GM23248 (cell line): ENCODE measurements at regions not wholly inside any gene's neighbourhood (a gene's known extent, or its start where the extent isn't known, plus 50 kb on each side); places are given as distances from the start of the nearest gene placed in this dataset.
A peak's percentile ranks its signal among the peaks of the same experiment; 100 is the strongest.
"Not testable (repeated sequence)": the region's sequence is repeated elsewhere in the genome, so short reads cannot be mapped to it uniquely, and the experiment has no call there.

Experiments
- DNase-seq: peaks from one replicate; pipeline ENCODE4 v3.0.0-alpha.2; 2015
- H2AFZ ChIP-seq: fragments of 200-600 bp; sonication (generic); 2 replicates; pipeline ENCODE4 v1.6.1; 2016; ENCODE audit warnings: antibody characterized with exemption
- H3F3A ChIP-seq: fragments of 200-600 bp; sonication (generic); 2 replicates; pipeline ENCODE4 v1.6.1; 2016; ENCODE audit warnings: mild to moderate bottlenecking, antibody characterized with exemption, mixed run types; ENCODE audit not compliant: insufficient read depth
- H3K27ac ChIP-seq: fragments of 200-600 bp; sonication (generic); 2 replicates; pipeline ENCODE4 v1.5.1; 2016; ENCODE audit warnings: mild to moderate bottlenecking
- H3K27me3 ChIP-seq: fragments of 200-600 bp; sonication (generic); replicated peaks from 2 replicates; pipeline ENCODE4 v1.6.1; 2016; ENCODE audit warnings: mild to moderate bottlenecking; ENCODE audit not compliant: insufficient read depth
- H3K36me3 ChIP-seq: fragments of 200-600 bp; sonication (generic); 2 replicates; pipeline ENCODE4 v1.6.1; 2016; ENCODE audit warnings: low read depth, mild to moderate bottlenecking
- H3K4me1 ChIP-seq: fragments of 200-600 bp; sonication (generic); 2 replicates; pipeline ENCODE4 v1.6.1; 2016; ENCODE audit warnings: mild to moderate bottlenecking; ENCODE audit not compliant: insufficient read depth
- H3K4me2 ChIP-seq: fragments of 200-600 bp; sonication (generic); one replicate; pipeline ENCODE4 v1.6.1; 2016; ENCODE audit warnings: mild to moderate bottlenecking; ENCODE audit not compliant: unreplicated experiment
- H3K4me3 ChIP-seq: fragments of 200-600 bp; sonication (generic); 2 replicates; pipeline ENCODE4 v1.5.1; 2016; ENCODE audit warnings: mild to moderate bottlenecking
- H3K79me2 ChIP-seq: fragments of 200-600 bp; sonication (generic); 2 replicates; pipeline ENCODE4 v1.6.1; 2016; ENCODE audit warnings: mild to moderate bottlenecking; ENCODE audit not compliant: insufficient read depth
- H3K9ac ChIP-seq: fragments of 200-600 bp; sonication (generic); 2 replicates; pipeline ENCODE4 v1.6.1; 2016; ENCODE audit warnings: mild to moderate bottlenecking
- H3K9me2 ChIP-seq: fragments of 200-600 bp; sonication (generic); 2 replicates; pipeline ENCODE4 v1.6.1; 2016; ENCODE audit warnings: mixed run types, mild to moderate bottlenecking, moderate library complexity; ENCODE audit not compliant: insufficient read depth
- H3K9me3 ChIP-seq: fragments of 200-600 bp; sonication (generic); one replicate; pipeline ENCODE4 v1.6.1; 2017; ENCODE audit warnings: low read depth
- H4K20me1 ChIP-seq: fragments of 200-600 bp; sonication (generic); 2 replicates; pipeline ENCODE4 v1.6.0; 2016; ENCODE audit not compliant: insufficient read depth
- EZH2 ChIP-seq: fragments of 200-600 bp; sonication (generic); IDR thresholded peaks from 2 replicates; pipeline ENCODE4 v1.6.1; 2018; ENCODE audit warnings: antibody characterized with exemption, mild to moderate bottlenecking; ENCODE audit not compliant: insufficient read depth, poor library complexity, severe bottlenecking
- EZH2phosphoT487 ChIP-seq: fragments of 200-600 bp; sonication (generic); IDR thresholded peaks from 2 replicates; pipeline ENCODE4 v1.6.1; 2018; ENCODE audit warnings: antibody characterized with exemption, moderate library complexity, mild to moderate bottlenecking, low read depth; ENCODE audit not compliant: insufficient read depth
- WGBS, 2 experiments: methylation state at CpG; one replicate each; pipeline ENCODE4 v1.1.6; 2015 to 2017; ENCODE audit warnings: low lambda C conversion rate in 2 of 2, low coverage in 1 of 2; ENCODE audit errors: missing lambda C conversion rate in 2 of 2; 5-methylcytosine and 5-hydroxymethylcytosine counted together
- in situ Hi-C: fragments of 300-500 bp; cut with MboI; formaldehyde crosslinking; loops from 2 replicates; pipeline ENCODE4 v1.15.0; 2020

- DNase-seq = no peak
- Histone ChIP-seq H3K36me3 (no peaks in the 10 kb centered on the region), H3K9ac (no peak overlapping the region), H3F3A (no peaks in the 10 kb centered on the region), H3K79me2 (no peaks in the 10 kb centered on the region), H3K9me2 (no peaks in the 10 kb centered on the region), H3K4me1 (no peaks in the 10 kb centered on the region), H3K27ac (no peak overlapping the region), H3K9me3 (no peaks in the 10 kb centered on the region), H4K20me1 (no peaks in the 10 kb centered on the region), H2AFZ (no peak overlapping the region), H3K4me3 (no peak overlapping the region), H3K27me3 (peaks cover 8% of the 10 kb centered on the region; the same call in 1 of the 2 replicates), H3K4me2 (no peak overlapping the region)
- in situ Hi-C loops = no loop called here
- TF ChIP-seq EZH2phosphoT487 (no peak), EZH2 (no peak)
- 60 to 64% methylated on average over 3 of the region's 3 CpGs for WGBS, 2 experiments
Observed at GRCh38 chr5:125452991-125453390, 706.6 kb upstream of the ZNF608 start.

- no peaks in the 10 kb centered on the region for H3K36me3 ChIP-seq
- no peaks in the 10 kb centered on the region for H3K79me2 ChIP-seq
- 74 to 92% methylated on average over 1 of the region's 1 CpG for WGBS, 2 experiments
- no peaks in the 10 kb centered on the region for H3K9me2 ChIP-seq
- H3K4me2 ChIP-seq = no peak overlapping the region
- H3K27ac ChIP-seq = no peak overlapping the region
- DNase-seq = peak; percentile 9
- no peaks in the 10 kb centered on the region for H3K9me3 ChIP-seq
- no peaks in the 10 kb centered on the region for H4K20me1 ChIP-seq
- H3K4me1 ChIP-seq = no peaks in the 10 kb centered on the region
- in situ Hi-C loops = no loop called here
- no peak overlapping the region for H3K4me3 ChIP-seq
- no peaks in the 10 kb centered on the region for H3F3A ChIP-seq
- H2AFZ ChIP-seq = no peak overlapping the region
- TF ChIP-seq EZH2phosphoT487 (no peak), EZH2 (no peak)
- H3K27me3 ChIP-seq = peaks cover under 1% of the 10 kb centered on the region; the same call in 1 of the 2 replicates
- no peak overlapping the region for H3K9ac ChIP-seq
Observed at GRCh38 chr5:125455041-125455440, 708.6 kb upstream of the ZNF608 start.

DNA sequence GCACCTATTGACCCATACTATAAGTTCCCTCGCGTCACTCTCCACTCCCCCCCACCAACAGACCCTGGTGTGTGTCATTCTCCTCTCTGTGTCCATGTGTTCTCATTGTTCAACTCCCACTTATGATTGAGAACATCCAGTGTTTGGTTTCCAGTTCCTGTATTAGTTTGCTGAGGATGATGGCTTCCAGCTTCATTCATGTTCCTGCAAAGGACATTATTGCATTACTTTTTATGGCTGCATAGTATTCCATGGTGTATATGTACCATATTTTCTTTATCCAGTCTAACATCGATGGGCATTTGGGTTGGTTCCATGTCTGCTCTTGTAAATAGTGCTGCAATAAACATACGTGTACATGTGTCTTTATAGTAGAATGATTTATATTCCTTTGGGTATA, 709.6 kb upstream of the ZNF608 start:
- WGBS, 2 experiments = 73 to 79% methylated on average over 4 of the region's 4 CpGs
- H3K36me3 ChIP-seq, H3F3A ChIP-seq, H3K27me3 ChIP-seq, H3K9me3 ChIP-seq, in situ Hi-C loops, H4K20me1 ChIP-seq, H3K27ac ChIP-seq, H3K4me2 ChIP-seq, DNase-seq, H3K79me2 ChIP-seq, H2AFZ ChIP-seq, H3K9me2 ChIP-seq, H3K4me1 ChIP-seq, H3K9ac ChIP-seq, H3K4me3 ChIP-seq: not testable (repeated sequence)

GRCh38 chr5:125457617-125458016, 711.2 kb upstream of the ZNF608 start:
- no peaks in the 10 kb centered on the region for H3F3A ChIP-seq
- no peaks in the 10 kb centered on the region for H3K9me3 ChIP-seq
- no peak overlapping the region for H2AFZ ChIP-seq
- TF ChIP-seq EZH2phosphoT487 (no peak), EZH2 (no peak)
- WGBS, 2 experiments = 69 to 70% methylated on average over 4 of the region's 4 CpGs
- no peak overlapping the region for H3K9ac ChIP-seq
- H3K9me2 ChIP-seq = no peaks in the 10 kb centered on the region
- in situ Hi-C loops = no loop called here
- H3K79me2 ChIP-seq = no peaks in the 10 kb centered on the region
- no peaks in the 10 kb centered on the region for H3K4me1 ChIP-seq
- DNase-seq = no peak
- H3K4me3 ChIP-seq = no peak overlapping the region
- H3K4me2 ChIP-seq = no peak overlapping the region
- no peaks in the 10 kb centered on the region for H3K27me3 ChIP-seq
- H3K36me3 ChIP-seq = no peaks in the 10 kb centered on the region
- no peaks in the 10 kb centered on the region for H4K20me1 ChIP-seq
- no peak overlapping the region for H3K27ac ChIP-seq

GRCh38 chr5:125458949-125459348, 712.5 kb upstream of the ZNF608 start:
- H3K9me2 ChIP-seq, H4K20me1 ChIP-seq, in situ Hi-C loops: not testable (repeated sequence)

More at GRCh38 chr5:125458949-125459348, 712.5 kb upstream of the ZNF608 start:
- not testable (repeated sequence) for H3K27me3 ChIP-seq, H3F3A ChIP-seq, H3K27ac ChIP-seq, H3K9me3 ChIP-seq, H3K4me3 ChIP-seq, H3K79me2 ChIP-seq, H3K9ac ChIP-seq, H3K36me3 ChIP-seq, DNase-seq, H3K4me2 ChIP-seq, H3K4me1 ChIP-seq, H2AFZ ChIP-seq
- WGBS, 2 experiments = 88 to 90% methylated on average over 2 of the region's 2 CpGs
